Right kidney (tissue), 1 donor: ENCODE measurements at regions not wholly inside any gene's neighbourhood (a gene's known extent, or its start where the extent isn't known, plus 50 kb on each side); places are given as distances from the start of the nearest gene placed in this dataset.
"Not testable (repeated sequence)": the region's sequence is repeated elsewhere in the genome, so short reads cannot be mapped to it uniquely, and the experiment has no call there.

Source experiments
- DNase-seq: peaks from one replicate; pipeline ENCODE4 v3.0.0-alpha.2; 2016

- no peak for DNase-seq
Observed at GRCh38 chr11:98729118-98729517, 291.6 kb upstream of the CNTN5 start.

- no peak for DNase-seq
Observed at GRCh38 chr11:98732947-98733346, 287.8 kb upstream of the CNTN5 start.

- not testable (repeated sequence) for DNase-seq
Observed at GRCh38 chr11:98733378-98733777, 287.4 kb upstream of the CNTN5 start.

GRCh38 chr11:98734686-98735085 is 286.1 kb upstream of the CNTN5 start:
- DNase-seq, result no peak

GRCh38 chr11:98736833-98737232 is 283.9 kb upstream of the CNTN5 start:
- DNase-seq, result no peak

- DNase-seq, result no peak
Observed at GRCh38 chr11:98740321-98740720, 280.4 kb upstream of the CNTN5 start.

GRCh38 chr11:98763446-98763845 is 257.3 kb upstream of the CNTN5 start:
- DNase-seq, result not testable (repeated sequence)

GRCh38 chr11:98766903-98767302 is 253.8 kb upstream of the CNTN5 start:
- no peak for DNase-seq

- DNase-seq, result not testable (repeated sequence)
Observed at GRCh38 chr11:98770046-98770445, 250.7 kb upstream of the CNTN5 start.

GRCh38 chr11:98771791-98772190 is 249.0 kb upstream of the CNTN5 start:
- DNase-seq, result no peak

GRCh38 chr11:98772893-98773292 is 247.9 kb upstream of the CNTN5 start:
- DNase-seq, result no peak

GRCh38 chr11:98793276-98793675 is 227.5 kb upstream of the CNTN5 start:
- no peak for DNase-seq

- no peak for DNase-seq
Observed at GRCh38 chr11:98798333-98798732, 222.4 kb upstream of the CNTN5 start.

- no peak for DNase-seq
Observed at GRCh38 chr11:98800696-98801095, 220.1 kb upstream of the CNTN5 start.

- DNase-seq, result no peak
Observed at GRCh38 chr11:98828986-98829708, 191.6 kb upstream of the CNTN5 start.

GRCh38 chr11:98829971-98830370 is 190.8 kb upstream of the CNTN5 start:
- no peak for DNase-seq

GRCh38 chr11:98834776-98835175 is 186.0 kb upstream of the CNTN5 start:
- DNase-seq, result no peak

- no peak for DNase-seq
Observed at GRCh38 chr11:98835335-98835734, 185.4 kb upstream of the CNTN5 start.

GRCh38 chr11:98836156-98836555 is 184.6 kb upstream of the CNTN5 start:
- no peak for DNase-seq

GRCh38 chr11:98842187-98842586 is 178.6 kb upstream of the CNTN5 start:
- DNase-seq, result no peak

- no peak for DNase-seq
Observed at GRCh38 chr11:98862169-98862568, 158.6 kb upstream of the CNTN5 start.

- no peak for DNase-seq
Observed at GRCh38 chr11:98871690-98872089, 149.1 kb upstream of the CNTN5 start.

- no peak for DNase-seq
Observed at GRCh38 chr11:98874050-98874449, 146.7 kb upstream of the CNTN5 start.

- DNase-seq, result no peak
Observed at GRCh38 chr11:98895936-98896335, 124.8 kb upstream of the CNTN5 start.

- no peak for DNase-seq
Observed at GRCh38 chr11:98940913-98941312, 79.8 kb upstream of the CNTN5 start.
